Activated CD4-positive, alpha-beta T cell treated with anti-CD3 and anti-CD28 coated beads for 48 hours (primary cell): ENCODE measurements at regions not wholly inside any gene's neighbourhood (a gene's known extent, or its start where the extent isn't known, plus 50 kb on each side); places are given as distances from the start of the nearest gene placed in this dataset.

Experiments used
- DNase-seq: peaks from one replicate; pipeline ENCODE4 v3.0.0-alpha.2; 2020

DNA sequence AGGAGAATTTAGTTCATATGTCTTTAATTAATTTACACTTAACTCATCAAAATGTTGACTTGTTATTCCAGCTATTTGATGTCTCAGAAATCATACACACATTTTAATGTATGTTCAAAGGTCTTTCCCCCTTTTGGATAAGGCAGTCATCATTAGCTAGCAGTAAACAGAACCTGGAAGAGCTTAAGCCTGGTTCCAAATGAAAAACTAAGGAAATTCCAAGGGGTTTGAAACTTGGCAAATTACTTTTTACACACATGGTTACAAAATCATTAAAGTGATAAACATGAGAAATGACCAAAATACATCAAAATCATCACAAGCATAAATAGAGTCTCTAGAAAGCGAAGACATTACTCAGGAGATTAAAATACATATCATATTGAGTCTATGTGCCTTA is 359.8 kb upstream of the ZNF608 start:
- no peak for DNase-seq

- DNase-seq: no peak
Measured at GRCh38 chr5:125106881-125107280, 360.4 kb upstream of the ZNF608 start.

DNA sequence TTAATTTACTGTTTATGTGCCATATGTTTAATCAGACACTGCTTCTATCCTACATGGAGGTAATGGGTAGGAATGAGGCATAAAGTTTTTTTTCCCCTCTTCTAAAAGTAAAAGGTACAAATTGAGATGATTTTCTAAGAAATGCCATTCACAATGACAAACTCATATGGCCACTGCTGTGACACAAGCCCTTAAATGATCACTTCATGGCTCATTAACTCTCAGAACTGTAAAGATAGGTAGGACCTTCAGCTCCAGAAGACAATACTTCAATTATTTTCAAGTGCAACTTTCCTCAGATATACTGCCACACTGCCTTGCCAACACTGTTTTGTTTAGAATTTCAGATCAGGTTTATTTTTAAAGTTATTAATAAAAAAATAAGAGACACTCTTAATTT is 362.9 kb upstream of the ZNF608 start:
- no peak for DNase-seq

GRCh38 chr5:125109816-125110215 is 363.4 kb upstream of the ZNF608 start:
- no peak for DNase-seq

GRCh38 chr5:125112196-125112595 is 365.8 kb upstream of the ZNF608 start:
- DNase-seq: no peak

DNA sequence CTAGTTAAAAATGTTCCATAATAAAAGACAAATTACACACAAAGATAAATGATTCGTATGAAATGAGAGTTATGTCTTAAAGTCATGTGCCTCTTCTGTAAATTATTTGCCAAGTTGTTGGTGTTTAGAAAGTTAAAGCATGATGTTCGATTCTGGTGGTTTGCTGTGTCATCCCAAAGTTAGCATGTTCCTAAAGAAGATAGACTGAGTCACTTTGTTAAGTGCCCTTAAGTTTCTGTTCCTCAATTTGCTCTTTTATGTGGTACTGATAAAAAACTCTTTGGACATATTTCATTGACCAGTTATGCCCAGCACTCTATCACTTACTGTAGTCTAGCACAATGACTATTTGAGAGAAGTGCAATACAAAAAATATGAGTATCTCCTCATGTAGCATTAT is 366.9 kb upstream of the ZNF608 start:
- no peak for DNase-seq

- DNase-seq: no peak
Measured at GRCh38 chr5:125115195-125115525, 368.7 kb upstream of the ZNF608 start.

DNA sequence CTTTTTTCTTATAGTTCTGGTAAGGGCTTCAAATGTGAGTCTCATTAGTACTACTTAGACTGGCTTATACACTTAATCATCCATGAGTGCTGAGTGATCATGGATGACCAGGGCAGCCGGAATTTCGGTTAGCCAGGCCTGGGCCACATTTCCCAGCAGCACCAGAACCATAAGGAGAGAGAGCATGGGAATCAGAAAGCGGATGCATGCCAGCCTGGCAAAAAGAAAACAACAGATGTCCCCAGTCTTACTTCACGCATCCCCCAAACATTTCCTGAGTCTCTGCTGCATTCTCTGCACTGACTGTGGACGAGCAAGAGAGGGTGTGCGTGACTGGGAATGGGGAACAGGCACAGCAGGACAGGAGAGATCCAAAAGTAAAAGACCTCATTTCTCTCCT is 371.1 kb upstream of the ZNF608 start:
- no peak for DNase-seq

GRCh38 chr5:125120012-125120411 is 373.6 kb upstream of the ZNF608 start:
- DNase-seq: no peak

DNA sequence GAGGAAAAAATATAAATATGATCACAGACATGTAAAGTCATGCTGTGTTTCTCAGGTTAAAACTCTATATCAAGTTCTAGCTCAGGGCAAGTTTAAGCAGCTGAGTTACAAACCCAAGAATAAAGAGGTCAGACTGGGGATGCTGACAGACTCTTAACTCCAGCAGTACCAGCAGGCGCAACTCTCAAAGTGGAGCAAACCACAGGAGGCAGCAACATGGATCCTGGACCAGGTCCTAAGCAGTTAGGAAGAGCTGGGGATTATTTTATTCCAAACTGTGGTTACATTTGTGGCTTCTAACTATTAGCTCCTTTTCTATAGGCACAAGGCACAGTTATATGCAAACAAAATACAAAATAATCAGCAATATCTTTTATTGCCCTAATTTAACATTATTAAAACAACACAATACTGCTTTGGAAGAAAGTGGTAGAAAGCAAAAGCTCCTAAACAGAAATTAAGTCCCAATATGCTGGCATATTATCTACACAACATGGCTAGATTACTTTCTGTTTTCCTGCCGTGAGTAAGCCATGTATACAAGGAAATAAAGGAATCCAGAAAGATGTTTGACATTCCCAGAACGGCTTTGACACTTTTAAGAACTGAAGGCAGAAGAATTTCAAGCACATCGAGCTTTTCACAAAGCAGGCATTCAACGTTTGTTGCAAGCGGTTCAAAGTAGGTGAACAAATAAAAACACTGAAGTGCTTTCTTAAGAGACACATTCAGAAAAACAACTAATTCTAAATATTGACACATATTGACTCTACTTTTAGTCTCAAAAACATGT is 378.8 kb upstream of the ZNF608 start:
- DNase-seq: no peak

DNA sequence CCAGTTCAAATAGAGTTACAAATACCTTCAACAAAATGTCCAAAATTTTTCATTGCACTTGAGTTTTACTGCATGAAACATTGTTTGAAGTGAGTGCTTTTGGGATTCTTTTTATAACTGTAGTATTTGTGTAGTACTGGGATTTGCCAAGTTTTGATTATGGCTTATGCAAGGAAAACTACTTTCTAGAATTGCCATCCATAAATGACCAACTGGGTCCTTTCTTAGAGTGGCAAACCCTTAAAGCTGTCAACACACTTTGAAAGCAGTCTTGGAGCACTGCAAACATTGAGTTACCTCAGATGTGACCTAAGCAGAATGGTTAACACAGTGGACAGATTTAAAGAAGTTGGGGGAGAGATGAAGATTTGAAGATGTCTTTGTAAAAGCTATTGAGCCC is 379.6 kb upstream of the ZNF608 start:
- DNase-seq: no peak

DNA sequence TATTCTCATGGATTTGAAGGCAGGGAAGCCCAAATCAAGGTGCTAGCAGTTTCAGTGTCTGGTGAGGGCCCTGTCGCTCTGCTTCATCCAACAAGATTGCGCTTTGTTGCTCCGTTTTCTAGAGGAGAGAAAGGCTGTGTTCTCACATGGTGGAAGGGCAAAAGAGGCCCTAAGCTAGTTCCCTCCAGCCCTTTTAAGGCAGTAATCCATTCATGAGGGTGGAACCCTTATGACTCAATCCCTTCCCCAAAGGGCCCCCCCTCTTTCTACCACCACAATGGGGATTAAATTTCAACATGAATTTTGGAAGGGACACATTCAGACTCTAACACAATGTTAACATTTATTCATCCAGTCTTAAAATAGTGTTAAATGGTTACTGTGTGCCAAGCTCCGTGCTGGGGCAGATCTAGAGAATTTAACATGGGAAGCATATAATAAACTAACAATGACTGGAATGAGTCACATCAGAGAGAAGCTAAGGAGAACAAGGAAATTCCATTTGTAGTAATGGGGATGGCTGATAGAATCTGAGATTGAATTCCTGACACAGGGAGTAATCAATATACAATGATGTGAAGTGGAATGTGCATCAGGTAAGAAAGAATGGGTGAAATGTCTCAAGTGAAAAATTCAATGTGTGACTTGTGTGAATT is 382.8 kb upstream of the ZNF608 start:
- no peak for DNase-seq

GRCh38 chr5:125130591-125130990 is 384.2 kb upstream of the ZNF608 start:
- no peak for DNase-seq

DNA sequence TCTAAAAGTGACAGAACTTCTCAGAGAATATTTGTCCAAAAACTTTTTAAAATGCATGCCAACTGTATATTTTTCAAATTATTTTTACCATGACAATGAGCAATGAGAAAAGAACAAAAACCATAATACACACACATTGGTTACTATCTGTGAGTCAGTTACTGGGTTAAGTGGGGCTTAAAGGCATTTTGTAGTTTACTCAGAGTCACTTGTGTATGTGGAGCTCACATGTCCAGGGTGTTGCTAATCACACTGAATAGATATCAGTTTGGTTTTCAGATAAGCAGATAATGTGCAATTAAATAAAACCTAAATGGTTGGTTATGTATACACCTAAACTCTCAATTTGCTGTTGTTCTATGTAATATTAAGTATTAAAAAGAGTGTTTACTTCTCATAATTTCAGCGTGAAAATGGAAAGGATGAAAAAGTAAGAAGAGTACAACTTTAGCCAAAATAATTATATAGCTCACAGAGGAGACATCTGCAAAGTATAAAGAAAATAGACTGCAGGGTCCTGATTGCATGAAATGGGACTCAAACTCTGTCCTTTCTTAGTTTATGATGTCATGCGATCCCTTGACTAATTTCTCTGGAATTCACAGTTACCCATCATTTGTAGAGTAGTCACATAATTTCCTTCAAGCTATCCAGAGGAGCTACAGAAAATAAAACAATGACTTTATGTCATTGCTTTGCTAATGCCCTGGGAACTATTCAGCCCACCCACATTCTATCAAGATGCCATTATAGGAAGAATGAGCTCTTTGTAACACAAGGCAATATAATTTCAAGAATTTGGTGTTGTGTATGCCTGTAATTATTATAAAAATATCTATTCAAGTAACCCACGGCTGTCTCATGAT is 388.0 kb upstream of the ZNF608 start:
- no peak for DNase-seq

DNA sequence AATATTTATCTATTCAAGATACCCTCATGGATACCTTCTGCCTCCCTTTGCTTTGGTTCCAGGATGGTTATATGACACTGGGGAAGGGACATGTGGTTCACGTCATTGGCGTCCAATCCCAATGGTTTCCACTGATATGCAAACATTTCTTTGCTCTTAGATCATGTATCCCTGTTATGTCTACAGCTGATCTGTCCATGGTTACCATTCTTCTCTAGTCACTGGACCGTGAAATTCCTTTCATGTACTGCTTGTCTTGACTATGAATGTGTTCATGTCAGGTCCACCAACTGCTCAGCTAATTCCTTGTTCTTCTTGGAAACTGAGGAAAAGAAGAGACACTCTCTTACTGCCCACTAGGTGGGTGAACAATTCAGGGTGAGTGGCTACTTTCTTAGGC is 391.1 kb upstream of the ZNF608 start:
- no peak for DNase-seq

DNA sequence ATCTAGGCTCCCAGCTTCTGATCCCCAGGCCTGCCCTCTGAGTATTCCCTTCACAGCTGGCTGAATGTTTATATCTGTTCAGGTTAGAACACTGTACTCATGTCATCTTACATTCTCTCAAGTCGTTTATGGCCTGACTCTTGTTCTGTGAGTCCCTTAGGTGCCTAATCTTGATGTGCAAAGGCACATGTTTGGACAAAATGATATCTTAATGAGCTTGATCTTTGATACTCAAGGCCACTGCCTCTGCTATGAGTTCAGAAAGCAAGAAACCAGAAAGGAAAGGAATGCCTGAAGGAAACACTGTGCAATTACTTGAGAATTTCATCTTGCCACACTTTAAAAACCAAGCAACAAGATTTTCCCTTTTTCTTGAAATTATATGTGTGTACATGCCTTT is 391.8 kb upstream of the ZNF608 start:
- no peak for DNase-seq

- DNase-seq: no peak
Measured at GRCh38 chr5:125139590-125139989, 393.2 kb upstream of the ZNF608 start.

- DNase-seq: no peak
Measured at GRCh38 chr5:125140220-125140619, 393.8 kb upstream of the ZNF608 start.

DNA sequence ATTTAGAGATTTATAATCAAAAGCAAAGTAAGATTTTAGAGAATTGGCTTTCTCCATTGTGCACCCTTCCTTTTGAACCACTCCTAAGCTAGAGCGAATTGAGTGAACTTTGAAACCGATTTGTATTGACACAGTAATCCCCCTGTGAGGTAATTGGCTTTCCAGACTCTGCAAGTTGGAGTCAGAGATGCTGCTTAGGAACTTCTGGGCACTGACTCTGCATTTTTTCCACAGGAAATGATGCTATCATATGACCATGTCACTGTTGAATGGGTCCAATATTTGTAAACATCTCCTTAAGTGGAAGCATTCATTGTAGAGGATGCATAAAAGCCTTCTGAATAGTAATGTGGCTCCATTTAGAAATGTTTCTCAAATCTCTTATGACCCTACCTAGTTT is 394.4 kb upstream of the ZNF608 start:
- DNase-seq: no peak

DNA sequence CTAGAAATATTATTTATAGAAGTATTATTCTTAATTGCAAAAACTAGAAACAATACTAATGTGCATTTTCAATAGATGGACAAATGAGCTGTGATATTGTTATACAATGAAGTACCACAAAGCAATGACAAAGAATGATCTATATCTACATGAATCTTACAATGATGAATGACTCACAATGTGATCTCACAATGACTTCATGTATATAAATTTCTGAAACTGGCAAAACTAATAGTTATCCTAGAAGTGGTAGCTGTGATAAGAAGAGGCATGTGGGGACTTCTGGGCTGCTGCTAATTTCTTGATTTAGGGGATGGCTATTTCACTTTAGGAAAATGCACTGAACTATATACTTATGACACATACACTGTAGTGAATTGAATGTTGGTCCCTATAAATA is 396.0 kb upstream of the ZNF608 start:
- no peak for DNase-seq

DNA sequence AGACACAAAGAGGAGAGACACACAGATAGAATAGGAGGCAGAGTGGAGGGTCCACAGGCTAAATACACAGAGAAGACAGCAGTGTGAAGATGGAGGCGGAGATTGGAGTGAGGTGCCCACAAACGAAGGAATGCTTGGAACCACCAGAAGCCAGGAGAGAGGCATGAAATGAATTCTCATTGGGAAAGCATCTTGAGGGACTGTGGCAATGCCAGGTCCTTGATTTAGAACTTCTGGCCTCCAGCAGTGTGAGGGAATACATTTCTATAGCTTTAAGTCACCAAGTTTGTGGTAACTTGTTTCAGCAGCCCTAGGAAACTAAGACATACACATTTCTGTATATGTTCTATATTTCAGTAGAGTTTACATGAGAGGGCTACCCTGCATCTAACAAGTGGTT is 396.6 kb upstream of the ZNF608 start:
- no peak for DNase-seq

- no peak for DNase-seq
Measured at GRCh38 chr5:125148076-125148475, 401.6 kb upstream of the ZNF608 start.

DNA sequence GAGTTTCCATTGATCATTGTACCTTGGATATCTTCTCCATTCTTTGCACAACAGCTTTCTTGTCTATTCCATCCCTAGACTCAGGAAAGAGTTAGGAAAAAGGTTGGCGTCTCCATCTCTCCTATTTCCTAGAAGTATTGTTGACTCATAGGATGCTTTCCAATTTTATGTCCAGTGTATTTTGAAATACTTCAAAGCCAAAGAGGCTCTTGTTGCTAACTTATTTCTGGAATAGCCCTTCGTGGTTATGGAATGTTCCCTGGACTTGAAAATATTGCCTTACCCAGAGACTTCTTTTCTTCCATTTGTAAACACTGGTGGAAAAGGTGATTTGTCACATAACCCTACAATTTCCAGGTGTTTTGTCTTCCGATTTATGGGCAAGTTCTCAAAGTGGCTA is 402.3 kb upstream of the ZNF608 start:
- DNase-seq: no peak

DNA sequence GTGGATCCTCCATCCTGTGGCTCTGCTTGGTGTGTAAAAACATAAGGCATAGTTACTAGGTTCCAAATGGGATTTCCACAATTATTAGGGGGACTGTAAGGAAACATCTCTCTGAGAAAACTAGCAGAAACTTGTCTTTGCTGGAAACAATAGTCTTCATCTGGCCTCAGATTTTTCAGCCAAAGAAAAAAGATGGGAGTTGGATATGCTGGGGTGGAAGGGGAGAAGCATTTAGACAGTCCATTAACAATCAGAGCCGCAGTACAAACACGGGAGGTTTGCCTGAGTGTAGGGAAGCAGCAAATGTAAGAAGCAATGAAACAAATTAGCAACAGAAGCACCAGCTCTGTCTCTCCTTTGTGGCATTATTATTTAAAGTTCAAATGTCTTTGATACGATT is 402.7 kb upstream of the ZNF608 start:
- no peak for DNase-seq
